ENCODE measurements at regions not wholly inside any gene's neighbourhood (a gene's known extent, or its start where the extent isn't known, plus 50 kb on each side); places are given as distances from the start of the nearest gene placed in this dataset.

GRCh38 chr15:95304151-95304946 lies 1026.2 kb upstream of the NR2F2 start:
- no peak for TF ChIP-seq CTCF (IDR thresholded peaks at IDR 0.05; ENCODE audit: low read depth, low read length)

GRCh38 chr15:95304947-95305400 lies 1025.5 kb upstream of the NR2F2 start:
- DNase-seq (ENCODE audit: low read depth in 1 of 2, low spot score in 1 of 2): no peak
- Histone ChIP-seq H3K27ac (no peak overlapping the region), H3K4me1 (ENCODE audit: low read depth) (peaks cover 15% of the 10 kb centered on the region), H3K36me3 (no peaks in the 10 kb centered on the region), H3K9me3 (ENCODE audit: low read depth) (no peaks in the 10 kb centered on the region), H3K27me3 (no peaks in the 10 kb centered on the region), H3K4me3 (no peak overlapping the region)
- TF ChIP-seq CTCF (IDR thresholded peaks at IDR 0.05; ENCODE audit: low read depth, low read length): no peak

More at GRCh38 chr15:95304151-95304946, 1026.2 kb upstream of the NR2F2 start:
- H3K36me3 ChIP-seq: no peaks in the 10 kb centered on the region
- peaks cover 15% of the 10 kb centered on the region for H3K4me1 ChIP-seq (ENCODE audit: low read depth)
- peak; percentile 22 to 67 for DNase-seq (ENCODE audit: low read depth in 1 of 2, low spot score in 1 of 2)
- H3K27ac ChIP-seq: no peak overlapping the region
- H3K4me3 ChIP-seq: no peak overlapping the region
- H3K9me3 ChIP-seq (ENCODE audit: low read depth): no peaks in the 10 kb centered on the region
- no peaks in the 10 kb centered on the region for H3K27me3 ChIP-seq

GRCh38 chr15:95307115-95307514 lies 1023.4 kb upstream of the NR2F2 start:
- no peaks in the 10 kb centered on the region for H3K27me3 ChIP-seq
- no peak for TF ChIP-seq CTCF (IDR thresholded peaks at IDR 0.05; ENCODE audit: low read depth, low read length)
- no peak for DNase-seq (ENCODE audit: low read depth in 1 of 2, low spot score in 1 of 2)
- H3K36me3 ChIP-seq: no peaks in the 10 kb centered on the region
- H3K4me3 ChIP-seq: no peak overlapping the region
- no peaks in the 10 kb centered on the region for H3K9me3 ChIP-seq (ENCODE audit: low read depth)
- no peak overlapping the region for H3K27ac ChIP-seq
- H3K4me1 ChIP-seq (ENCODE audit: low read depth): peaks cover 15% of the 10 kb centered on the region

GRCh38 chr15:95319242-95319641 lies 1011.3 kb upstream of the NR2F2 start:
- H3K27ac ChIP-seq: no peak overlapping the region
- H3K9me3 ChIP-seq (ENCODE audit: low read depth): no peaks in the 10 kb centered on the region
- H3K4me3 ChIP-seq: no peak overlapping the region
- H3K36me3 ChIP-seq: no peaks in the 10 kb centered on the region
- no peaks in the 10 kb centered on the region for H3K4me1 ChIP-seq (ENCODE audit: low read depth)
- no peak for DNase-seq (ENCODE audit: low read depth in 1 of 2, low spot score in 1 of 2)
- no peak for TF ChIP-seq CTCF (IDR thresholded peaks at IDR 0.05; ENCODE audit: low read depth, low read length)
- peaks cover 4% of the 10 kb centered on the region for H3K27me3 ChIP-seq

- DNase-seq (ENCODE audit: low read depth in 1 of 2, low spot score in 1 of 2): no peak
- Histone ChIP-seq H3K27ac (no peak overlapping the region), H3K4me3 (no peak overlapping the region), H3K4me1 (ENCODE audit: low read depth) (no peaks in the 10 kb centered on the region), H3K27me3 (peaks cover 48% of the 10 kb centered on the region), H3K36me3 (no peaks in the 10 kb centered on the region), H3K9me3 (ENCODE audit: low read depth) (no peaks in the 10 kb centered on the region)
- TF ChIP-seq CTCF (IDR thresholded peaks at IDR 0.05; ENCODE audit: low read depth, low read length): no peak
Measured at GRCh38 chr15:95323796-95324195, 1006.7 kb upstream of the NR2F2 start.

Measured in cardiac muscle cell (in vitro differentiated cells and primary cell).